ENCODE measurements at regions not wholly inside any gene's neighbourhood (a gene's known extent, or its start where the extent isn't known, plus 50 kb on each side); places are given as distances from the start of the nearest gene placed in this dataset.

DNA sequence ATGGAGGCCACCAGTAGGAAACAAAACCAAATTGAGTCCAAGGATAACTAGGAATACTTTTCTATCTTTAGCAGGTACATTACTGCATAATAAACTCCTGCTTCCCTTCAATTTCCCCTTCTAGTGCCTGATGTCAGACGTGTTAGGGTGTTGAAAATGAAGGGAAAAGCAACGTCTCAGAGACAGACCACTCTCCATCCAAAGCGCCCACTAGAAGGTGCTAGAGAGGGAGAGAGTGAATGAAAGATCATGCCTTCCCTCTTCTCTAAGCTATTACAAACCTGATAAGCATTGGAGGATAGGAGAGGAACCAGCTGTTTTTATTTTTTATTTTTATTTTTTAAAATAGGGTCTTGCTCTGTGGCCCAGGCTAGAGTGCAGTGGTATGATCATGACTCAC lies 64.1 kb downstream of the ZNF641 start:
- DNase-seq = peak in 1 of 3 donors; percentile 5

DNA sequence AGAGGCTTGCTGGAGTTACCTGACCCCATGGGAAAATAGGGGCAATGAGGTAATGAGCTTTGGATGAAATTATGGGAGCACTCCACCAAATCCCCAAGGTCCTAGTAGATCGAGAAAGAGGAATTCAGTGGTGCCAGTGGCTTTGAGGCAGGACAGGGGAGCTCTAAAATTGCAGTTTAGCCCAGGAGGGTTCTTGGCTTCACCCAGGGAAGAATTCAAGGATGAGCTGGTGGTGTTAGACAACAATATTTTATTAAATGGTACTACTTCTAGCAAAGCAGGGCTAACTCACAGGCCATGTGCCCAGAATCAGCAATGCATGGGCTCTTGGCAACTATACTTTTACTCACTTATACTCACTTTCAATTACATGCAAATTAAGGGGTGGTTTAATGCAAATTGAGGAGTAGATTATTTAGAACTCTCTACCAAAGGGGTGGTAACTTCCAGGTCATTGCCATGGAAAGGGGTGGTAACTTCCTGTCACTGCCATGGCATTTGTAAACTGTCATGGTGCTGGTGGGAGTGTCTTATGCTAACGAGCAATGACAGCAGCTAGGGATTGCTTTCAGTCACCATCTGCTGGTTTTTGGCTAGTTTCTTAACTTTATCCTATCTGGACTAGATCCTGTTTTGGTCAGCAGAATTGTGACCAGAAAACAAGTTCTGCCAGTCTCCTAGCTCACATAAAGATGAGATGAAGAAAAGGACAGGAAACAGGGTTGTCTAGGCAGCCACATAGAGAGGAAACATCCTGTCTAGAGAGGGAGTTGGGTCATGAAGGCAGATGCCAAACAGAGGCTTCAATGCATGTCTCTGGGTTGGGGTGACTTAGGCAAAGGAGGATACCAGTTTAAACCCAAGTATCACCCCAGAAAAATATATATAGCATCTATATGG lies 64.7 kb downstream of the ZNF641 start:
- DNase-seq = no peak

DNA sequence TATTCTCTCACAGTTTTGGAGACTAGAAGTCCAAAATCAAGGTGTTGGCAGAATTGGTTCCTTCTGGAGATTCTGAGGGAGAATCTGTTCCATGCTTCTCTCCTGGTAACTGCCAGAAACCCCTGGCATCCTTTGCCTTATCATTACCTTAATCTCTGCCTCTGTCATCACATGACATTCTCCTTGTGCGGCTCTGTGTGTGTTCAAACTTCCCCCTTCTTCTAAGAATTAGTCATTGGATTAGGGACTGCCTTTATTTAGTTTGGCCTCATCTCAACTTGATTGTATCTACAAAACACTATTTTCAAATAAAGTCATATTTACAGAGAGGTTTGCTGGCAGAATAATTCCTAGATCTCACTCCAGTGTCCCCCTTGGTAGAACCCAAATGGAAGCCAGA lies 68.9 kb downstream of the ZNF641 start:
- DNase-seq = no peak

DNA sequence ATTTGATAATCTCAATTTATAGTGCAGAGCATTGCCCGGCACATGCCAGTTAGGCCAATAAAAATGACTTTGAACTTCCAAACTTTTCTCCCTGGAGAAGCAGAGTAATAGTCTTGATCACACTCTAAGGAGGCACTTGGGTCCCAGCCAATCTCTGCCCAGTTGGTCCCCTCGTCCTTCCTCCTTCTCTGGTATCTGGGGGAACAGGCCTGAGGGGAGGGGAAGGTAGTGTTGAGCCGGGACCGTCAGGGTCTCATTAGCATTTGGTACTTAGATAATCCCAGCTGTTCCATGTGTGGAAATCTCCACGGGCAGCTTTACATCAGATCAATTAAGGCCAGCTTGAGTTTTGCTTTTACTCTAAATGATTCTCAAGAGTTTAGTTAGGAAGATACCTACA lies 70.1 kb downstream of the ZNF641 start:
- no peak for DNase-seq

DNA sequence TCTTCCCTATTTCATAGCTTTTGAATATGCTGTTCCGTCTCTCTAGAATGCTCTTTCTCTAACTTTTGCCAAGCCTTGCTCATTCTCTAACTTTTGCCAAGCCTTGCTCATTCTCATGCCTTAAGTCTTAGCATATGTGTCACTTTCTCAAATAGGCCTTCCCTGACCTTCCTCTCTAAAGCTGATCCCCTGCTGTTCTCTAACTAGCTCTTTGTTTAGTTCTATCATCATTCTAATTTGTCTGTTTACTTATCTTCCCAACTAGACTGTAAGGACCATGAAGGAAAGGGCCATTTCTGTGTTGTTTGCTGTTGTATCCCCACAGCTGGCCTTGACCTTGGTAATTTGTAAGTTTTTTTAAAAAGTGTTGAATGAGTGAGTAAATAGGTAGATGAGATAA lies 71.1 kb downstream of the ZNF641 start:
- DNase-seq = no peak

DNA sequence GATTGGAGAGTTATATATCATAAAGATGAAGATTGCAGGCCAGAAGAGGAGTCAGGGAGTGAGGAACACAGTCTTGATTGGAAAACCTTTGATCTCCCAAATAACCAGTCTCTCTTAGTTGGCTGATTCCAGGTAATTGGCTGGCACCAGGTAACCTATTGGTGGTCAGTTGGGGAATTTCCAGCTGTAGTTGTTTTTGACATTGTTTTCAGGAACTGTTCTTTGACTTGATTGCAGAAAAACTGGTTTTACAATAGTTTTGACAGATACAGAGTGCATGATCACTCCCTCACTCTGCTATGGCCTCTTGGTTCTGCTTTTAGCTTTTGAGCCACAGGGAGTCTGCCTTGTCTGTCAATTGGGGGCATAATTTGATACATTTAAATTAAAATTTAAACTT lies 71.6 kb downstream of the ZNF641 start:
- no peak for DNase-seq

DNA sequence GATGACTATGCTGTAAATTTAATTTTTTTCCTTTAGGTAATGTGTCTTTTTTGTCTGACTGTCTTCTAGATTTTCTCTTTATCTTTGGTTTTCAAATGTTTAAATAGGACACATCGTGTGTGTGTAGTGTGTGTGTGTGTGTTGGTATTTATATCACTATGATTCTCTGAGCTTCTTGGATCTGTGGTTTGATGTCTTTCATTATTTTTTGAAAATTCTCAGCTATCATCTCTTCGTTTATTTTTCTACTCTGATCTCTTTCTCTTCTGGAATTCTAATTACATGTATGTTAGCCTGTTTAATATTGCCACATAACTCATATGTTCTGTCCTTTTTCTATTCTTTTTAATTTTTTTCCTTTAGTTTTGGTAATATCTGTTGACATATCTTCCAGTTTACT lies 73.5 kb upstream of the OR10AD1 start:
- DNase-seq = no peak

DNA sequence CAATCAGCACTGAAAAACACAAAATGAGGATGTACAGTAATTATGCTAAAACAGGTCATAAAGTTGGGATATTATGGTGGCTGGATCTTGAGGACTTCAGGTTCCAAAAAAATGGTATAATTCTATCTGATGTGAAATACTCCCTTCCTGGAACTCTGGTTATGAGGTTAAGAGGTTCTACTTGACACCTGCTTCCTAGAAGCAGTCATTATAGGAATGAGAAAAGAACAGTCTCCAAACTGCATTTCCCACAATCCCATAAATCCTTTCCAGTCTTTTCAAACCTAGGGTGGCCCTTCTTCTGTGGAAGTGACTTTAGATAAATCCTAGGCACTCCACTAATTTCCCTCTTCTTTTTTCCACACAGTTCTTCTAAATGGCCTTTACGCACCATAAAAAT lies 63.7 kb upstream of the OR10AD1 start:
- no peak for DNase-seq

DNA sequence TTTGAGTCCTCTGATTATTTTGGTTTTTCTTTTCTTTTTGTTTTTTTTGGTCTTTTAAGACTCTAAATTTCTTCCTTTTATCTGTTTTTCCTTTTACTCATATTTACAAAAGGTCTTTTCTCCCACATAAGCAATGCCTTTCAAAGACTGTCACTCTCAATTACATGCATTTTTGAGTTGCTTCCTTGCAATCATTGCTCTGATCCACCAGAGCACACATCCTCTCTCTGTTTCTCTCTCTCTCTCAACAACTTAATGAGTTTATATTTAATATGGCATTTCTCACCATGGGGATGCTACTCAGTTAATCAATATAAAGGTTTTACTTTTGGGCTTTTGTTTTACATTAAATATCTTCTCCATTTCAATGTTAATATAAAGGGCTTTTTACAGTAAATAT lies 62.7 kb upstream of the OR10AD1 start:
- DNase-seq = no peak

DNA sequence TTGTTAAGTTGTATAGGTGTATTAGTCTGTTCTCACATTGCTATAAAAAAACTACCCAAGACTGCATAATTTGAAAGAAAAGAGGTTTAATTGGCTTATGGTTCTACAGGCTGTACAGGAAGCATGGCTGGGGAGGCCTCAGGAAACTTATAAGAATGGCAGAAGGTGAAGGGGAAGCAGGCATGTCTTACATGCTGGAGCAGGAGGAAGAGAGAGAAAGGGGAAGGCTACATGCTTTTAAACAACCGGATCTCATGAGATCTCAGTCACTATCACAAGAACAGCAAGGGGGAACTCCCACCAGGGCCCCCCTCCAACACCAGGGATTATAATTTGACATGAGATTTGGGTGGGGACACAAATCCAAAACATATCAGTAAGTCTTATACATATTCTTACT lies 60.5 kb upstream of the OR10AD1 start:
- no peak for DNase-seq

DNA sequence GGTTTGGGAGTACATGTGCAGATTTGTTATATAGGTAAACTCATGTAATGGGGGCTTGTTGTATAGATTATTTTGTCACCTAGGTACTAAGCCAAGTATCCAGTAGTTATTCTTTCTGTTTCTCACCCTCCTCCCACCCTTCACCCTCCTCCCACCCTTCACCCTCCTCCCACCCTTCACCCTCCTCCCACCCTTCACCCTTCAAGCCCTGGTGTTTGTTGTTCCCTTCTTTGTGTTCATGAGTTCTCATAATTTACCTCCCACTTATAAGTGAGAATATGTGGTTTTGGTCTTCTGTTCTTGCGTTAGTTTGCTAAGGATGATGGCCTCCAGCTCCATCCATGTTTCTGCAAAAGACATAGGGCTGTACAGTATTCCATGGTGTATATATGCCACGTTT lies 58.7 kb upstream of the OR10AD1 start:
- DNase-seq = no peak
